Peyer's patch (tissue), 4 donors: ENCODE measurements at regions not wholly inside any gene's neighbourhood (a gene's known extent, or its start where the extent isn't known, plus 50 kb on each side); places are given as distances from the start of the nearest gene placed in this dataset.

Experiments used
- CTCF ChIP-seq, 6 experiments: fragments of 450-650 bp in 4 of 6; fragments of 200-600 bp in 2 of 6; sonication (generic) in 1 of 6; IDR thresholded peaks; one replicate each; pipeline ENCODE4 v1.5.1; 2017 to 2019; ENCODE audit warnings: antibody characterized with exemption in 6 of 6, mild to moderate bottlenecking in 3 of 6, moderate library complexity in 1 of 6
- POLR2A ChIP-seq, 2 donors: fragments of 450-650 bp; IDR thresholded peaks; one replicate each; pipeline ENCODE4 v1.5.1; 2017; ENCODE audit warnings: antibody characterized with exemption in 2 of 2, mild to moderate bottlenecking in 2 of 2, moderate library complexity in 2 of 2

DNA sequence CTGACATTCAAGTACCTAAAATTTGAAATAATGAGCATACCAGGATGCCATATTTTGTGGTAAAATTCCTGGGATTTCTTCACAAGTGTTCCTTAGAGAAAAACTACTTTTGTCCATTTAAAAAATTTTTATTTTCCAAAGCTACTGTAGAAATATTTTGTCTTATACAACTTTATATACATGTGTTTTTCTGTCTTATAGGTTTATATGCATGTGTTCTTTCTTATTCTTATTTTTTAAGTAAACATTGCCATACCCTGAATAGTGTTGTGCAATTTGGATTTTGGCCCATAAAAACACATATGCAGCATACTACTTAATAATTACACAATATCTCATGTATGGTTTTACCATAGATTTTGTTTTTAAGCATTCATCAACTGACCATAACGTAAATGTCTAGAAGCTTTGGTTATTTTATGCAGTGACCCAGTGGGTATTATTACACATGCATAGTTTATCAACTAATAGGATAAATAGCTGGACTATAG lies 1107.4 kb upstream of the SEL1L start:
- no peak for TF ChIP-seq CTCF (IDR thresholded peaks at IDR 0.05)
- TF ChIP-seq POLR2A (IDR thresholded peaks at IDR 0.05), result no peak
